SK-N-SH treated with all-trans-retinoic acid at 6 μM for 48 hours (cell line): ENCODE measurements at regions not wholly inside any gene's neighbourhood (a gene's known extent, or its start where the extent isn't known, plus 50 kb on each side); places are given as distances from the start of the nearest gene placed in this dataset.
"Not testable (repeated sequence)": the region's sequence is repeated elsewhere in the genome, so short reads cannot be mapped to it uniquely, and the experiment has no call there.

Experiments
- ATAC-seq: fragments of 200-7000 bp; cut with Tn5 transposase; 3 replicates; pipeline ENCODE4 v1.9.1; 2020; ENCODE audit warnings: mild to moderate bottlenecking, moderate library complexity
- ARNTL ChIP-seq: fragments of 450-650 bp; formaldehyde crosslinking; IDR thresholded peaks from 2 replicates; pipeline ENCODE4 v1.5.0; 2020; ENCODE audit warnings: low read depth, mild to moderate bottlenecking, moderate library complexity, borderline replicate concordance
- BACH2 ChIP-seq: fragments of 250-450 bp; sonication (Bioruptor Pico); IDR thresholded peaks from 2 replicates; pipeline ENCODE4 v1.9.0; 2021; ENCODE audit warnings: mild to moderate bottlenecking, borderline replicate concordance
- ESRRG ChIP-seq: fragments of 250-450 bp; sonication (Bioruptor Pico); IDR thresholded peaks from 2 replicates; pipeline ENCODE4 v1.6.1; 2021; ENCODE audit warnings: mild to moderate bottlenecking
- GLIS3 ChIP-seq: fragments of 250-450 bp; sonication (Bioruptor Pico); IDR thresholded peaks from 2 replicates; pipeline ENCODE4 v1.5.0; 2020; ENCODE audit warnings: mild to moderate bottlenecking, moderate library complexity
- ISL1 ChIP-seq: fragments of 250-450 bp; sonication (Bioruptor Pico); IDR thresholded peaks from 2 replicates; pipeline ENCODE4 v2.1.2; 2022; ENCODE audit warnings: mild to moderate bottlenecking, moderate library complexity
- OSR1 ChIP-seq: fragments of 250-450 bp; sonication (Bioruptor Pico); IDR thresholded peaks from 2 replicates; pipeline ENCODE4 v1.8.0; 2022; ENCODE audit warnings: moderate library complexity, mild to moderate bottlenecking, inconsistent platforms
- PPARA ChIP-seq: fragments of 250-450 bp; sonication (Bioruptor Pico); IDR thresholded peaks from 2 replicates; pipeline ENCODE4 v1.5.0; 2020; ENCODE audit warnings: mild to moderate bottlenecking, borderline replicate concordance
- RARB ChIP-seq: fragments of 250-450 bp; sonication (Bioruptor Pico); IDR thresholded peaks from 2 replicates; pipeline ENCODE4 v1.8.0; 2021; ENCODE audit warnings: mild to moderate bottlenecking, moderate library complexity
- SNAI2 ChIP-seq: fragments of 250-450 bp; sonication (Bioruptor Pico); IDR thresholded peaks from 2 replicates; pipeline ENCODE4 v1.5.0; 2020; ENCODE audit warnings: mild to moderate bottlenecking, moderate library complexity
- TCF4 ChIP-seq: fragments of 250-450 bp; sonication (Bioruptor Pico); IDR thresholded peaks from 2 replicates; pipeline ENCODE4 v1.8.0; 2021; ENCODE audit warnings: mild to moderate bottlenecking, moderate library complexity, borderline replicate concordance
- TOX ChIP-seq: fragments of 250-450 bp; sonication (Bioruptor Pico); IDR thresholded peaks from 2 replicates; pipeline ENCODE4 v1.8.0; 2021; ENCODE audit warnings: mild to moderate bottlenecking, moderate library complexity, borderline replicate concordance
- ZC3H10 ChIP-seq: fragments of 250-450 bp; sonication (Bioruptor Pico); IDR thresholded peaks from 2 replicates; pipeline ENCODE4 v1.5.1; 2021; ENCODE audit warnings: mild to moderate bottlenecking, moderate library complexity
- ZFP3 ChIP-seq: fragments of 250-450 bp; sonication (Bioruptor Pico); IDR thresholded peaks from 2 replicates; pipeline ENCODE4 v1.5.0; 2020; ENCODE audit warnings: mild to moderate bottlenecking, moderate library complexity
- ZFP30 ChIP-seq: fragments of 450-650 bp; formaldehyde crosslinking; IDR thresholded peaks from 2 replicates; pipeline ENCODE4 v1.5.0; 2022; ENCODE audit warnings: mild to moderate bottlenecking, moderate library complexity
- ZNF565 ChIP-seq: fragments of 450-650 bp; formaldehyde crosslinking; conservative IDR thresholded peaks from 2 replicates; pipeline ENCODE4 v1.5.0; 2020; ENCODE audit warnings: low read depth, mild to moderate bottlenecking, moderate library complexity
- ZNF70 ChIP-seq: fragments of 450-650 bp; formaldehyde crosslinking; IDR thresholded peaks from 2 replicates; pipeline ENCODE4 v1.5.0; 2020; ENCODE audit warnings: mild to moderate bottlenecking, moderate library complexity
- ZNF8 ChIP-seq: fragments of 450-650 bp; formaldehyde crosslinking; IDR thresholded peaks from 2 replicates; pipeline ENCODE4 v1.5.0; 2020; ENCODE audit warnings: mild to moderate bottlenecking, moderate library complexity
- TF ChIP-seq, protein P1 (sequence below): fragments of 250-450 bp; sonication (Bioruptor Pico); IDR thresholded peaks from 2 replicates; pipeline ENCODE4 v1.8.0; 2020; ENCODE audit warnings: mild to moderate bottlenecking, moderate library complexity, borderline replicate concordance
- TF ChIP-seq, protein P2 (sequence below): fragments of 250-450 bp; sonication (Bioruptor Pico); IDR thresholded peaks from 2 replicates; pipeline ENCODE4 v1.5.0; 2020; ENCODE audit warnings: mild to moderate bottlenecking, moderate library complexity
- TF ChIP-seq, protein P3 (sequence below): fragments of 250-450 bp; sonication (Bioruptor Pico); IDR thresholded peaks from 2 replicates; pipeline ENCODE4 v1.5.1; 2021; ENCODE audit warnings: mild to moderate bottlenecking, moderate library complexity

DNA sequence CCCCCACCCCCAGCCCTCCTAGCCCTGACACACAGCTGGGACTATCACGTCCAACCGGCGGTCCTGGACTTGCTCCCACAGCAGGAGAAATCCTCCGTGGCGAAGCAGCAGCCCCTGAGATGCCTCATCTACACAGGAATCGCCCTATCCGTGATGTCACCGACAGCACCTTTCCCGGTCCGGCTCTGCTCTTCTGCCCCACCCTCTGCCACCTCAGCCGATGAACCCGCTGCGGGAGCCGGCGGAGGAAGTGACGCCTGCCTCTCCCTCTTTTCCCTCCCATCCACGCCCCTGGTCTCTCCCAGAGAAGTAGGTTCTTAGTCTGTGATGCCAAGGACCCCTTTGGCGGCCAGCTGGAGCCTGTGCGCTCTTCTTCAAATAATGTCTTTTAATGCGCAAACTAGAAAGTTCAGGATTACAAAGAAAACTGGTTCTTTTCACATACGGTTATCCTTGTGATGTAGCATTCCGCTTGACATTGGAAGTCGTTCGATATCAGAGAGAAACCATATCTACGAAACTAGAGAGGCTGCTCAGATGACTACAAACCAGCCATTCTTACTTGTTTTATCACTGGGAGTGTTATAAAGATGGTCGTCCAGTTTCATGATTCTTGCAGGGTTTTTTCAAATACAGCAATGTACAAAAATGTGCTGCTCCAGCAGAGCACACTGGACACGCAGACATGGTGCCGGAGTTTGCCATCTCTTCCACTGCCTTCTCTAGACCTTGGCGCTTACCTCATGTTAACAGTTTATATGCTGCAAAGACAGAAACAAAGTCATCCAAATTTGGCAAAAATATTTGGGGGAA is 120.3 kb downstream of the PPIAL4G start:
- peak; percentile 47 for ATAC-seq
- TF ChIP-seq TCF4 (CRISPR knock-in tag) (no peak), OSR1 (CRISPR knock-in tag) (no peak), TOX (no peak), ZNF70 (CRISPR knock-in tag) (no peak), ZFP3 (CRISPR knock-in tag) (no peak), ZNF8 (CRISPR knock-in tag) (no peak), RARB (CRISPR knock-in tag) (no peak), SNAI2 (CRISPR knock-in tag) (no peak)

DNA sequence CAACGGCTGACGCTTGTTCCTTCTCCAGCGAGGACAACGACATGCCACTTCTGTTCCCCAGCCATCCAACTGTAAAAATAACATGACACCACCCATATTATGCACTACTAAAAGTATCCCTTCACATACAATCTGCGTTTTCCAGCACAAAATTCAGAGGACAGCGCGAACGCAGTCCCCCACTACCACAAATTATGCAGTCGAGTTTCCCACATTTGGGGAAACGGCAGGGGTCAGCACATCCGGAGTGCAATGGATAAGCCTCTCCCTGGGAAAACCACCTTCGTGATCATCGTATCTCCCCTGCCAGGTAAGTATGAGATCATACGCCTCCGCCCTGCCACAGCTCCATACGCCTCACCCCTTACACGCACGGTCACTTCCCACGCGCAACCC is 120.9 kb downstream of the PPIAL4G start:
- no peak for TF ChIP-seq GLIS3 (CRISPR knock-in tag)
- no peak for TF ChIP-seq ZNF8 (CRISPR knock-in tag)
- TF ChIP-seq SNAI2 (CRISPR knock-in tag), result no peak
- no peak for TF ChIP-seq BACH2
- no peak for TF ChIP-seq RARB (CRISPR knock-in tag)

DNA sequence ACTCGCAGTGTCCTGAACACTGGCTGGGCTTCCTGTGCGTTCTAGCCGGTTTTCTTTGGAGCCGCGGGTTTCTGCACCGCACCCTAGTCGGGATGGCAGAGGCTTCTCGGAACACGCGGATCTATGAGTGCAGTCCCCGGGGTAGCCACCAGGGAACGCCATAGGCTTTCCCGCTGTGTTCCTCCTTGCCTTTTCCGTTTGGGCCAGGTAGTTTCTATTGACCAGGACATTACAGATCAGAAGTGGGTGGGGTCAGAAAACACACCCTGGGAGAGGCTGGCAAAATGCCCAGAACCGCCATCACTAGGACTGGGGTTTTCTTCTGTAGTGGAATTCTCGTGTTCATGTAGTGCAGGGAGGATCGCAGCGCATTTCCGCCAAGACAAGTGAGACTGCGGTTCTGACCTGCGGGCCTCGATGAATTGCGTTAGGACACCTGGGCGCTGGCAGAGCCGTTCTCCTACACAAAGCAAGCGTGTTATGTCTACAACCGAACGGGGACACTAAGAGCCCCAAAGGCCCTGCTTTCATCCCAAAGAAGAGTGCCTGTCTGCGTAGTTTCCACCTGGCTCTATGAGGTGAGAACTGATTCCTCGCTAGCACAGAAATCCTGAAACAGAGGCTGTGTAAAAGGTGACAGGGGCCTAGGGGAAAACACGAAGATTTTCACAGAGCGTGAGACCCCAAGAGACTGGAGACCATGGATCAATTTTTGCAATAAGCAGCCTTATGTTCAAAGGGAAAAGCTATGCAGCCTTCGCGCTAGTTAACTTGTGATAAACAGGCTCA is 121.5 kb downstream of the PPIAL4G start:
- ATAC-seq, result not testable (repeated sequence)

More for the DNA sequence above, 120.9 kb downstream of the PPIAL4G start:
- ATAC-seq, result peak; percentile 24; the same call in 2 of the 3 replicates

DNA sequence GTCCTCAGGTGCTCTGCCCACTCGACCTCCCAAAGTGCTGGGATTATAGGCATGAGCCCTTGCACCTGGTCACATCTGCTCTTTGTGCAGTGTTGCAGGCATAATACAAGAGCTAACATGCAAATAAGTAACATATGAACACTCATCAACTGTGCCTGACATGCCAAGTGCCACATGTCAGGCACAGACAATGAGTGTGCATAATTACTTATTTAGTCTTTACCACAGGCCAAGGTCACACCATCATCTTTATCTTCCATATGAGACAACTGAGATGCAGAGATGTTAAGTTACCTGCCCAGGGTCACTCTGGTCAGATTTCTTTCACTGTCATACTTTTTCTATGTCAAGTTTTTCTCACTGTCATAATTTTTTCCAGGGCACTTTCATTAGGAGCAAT is 126.1 kb downstream of the PPIAL4G start:
- ATAC-seq, result no peak

DNA sequence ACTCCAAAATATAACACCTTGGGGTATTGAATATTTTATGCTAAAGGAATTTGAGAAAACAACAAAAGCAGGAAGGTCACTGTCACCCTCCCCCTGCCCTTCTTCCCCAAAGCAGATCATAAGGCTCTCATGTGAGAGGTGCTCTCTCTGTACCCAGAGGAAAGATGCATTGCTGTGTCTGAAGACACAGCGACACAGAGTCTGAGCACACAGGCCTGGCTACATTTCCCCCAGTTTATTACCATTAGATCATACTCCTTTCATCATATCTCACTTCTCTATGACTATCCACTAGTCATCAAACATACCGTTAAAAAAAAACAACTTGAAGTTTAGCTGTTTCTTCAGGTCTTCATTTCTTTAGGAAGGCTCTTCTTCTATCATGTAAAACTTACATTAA is 127.1 kb downstream of the PPIAL4G start:
- ATAC-seq, result no peak

More for the DNA sequence above, 126.1 kb downstream of the PPIAL4G start:
- TF ChIP-seq ZC3H10 (CRISPR knock-in tag) (no peak), ZFP30 (CRISPR knock-in tag) (no peak), ARNTL (CRISPR knock-in tag) (no peak), ZNF565 (no peak), TOX (no peak), SNAI2 (CRISPR knock-in tag) (no peak), RARB (CRISPR knock-in tag) (no peak)
- TF ChIP-seq, protein P1, sequence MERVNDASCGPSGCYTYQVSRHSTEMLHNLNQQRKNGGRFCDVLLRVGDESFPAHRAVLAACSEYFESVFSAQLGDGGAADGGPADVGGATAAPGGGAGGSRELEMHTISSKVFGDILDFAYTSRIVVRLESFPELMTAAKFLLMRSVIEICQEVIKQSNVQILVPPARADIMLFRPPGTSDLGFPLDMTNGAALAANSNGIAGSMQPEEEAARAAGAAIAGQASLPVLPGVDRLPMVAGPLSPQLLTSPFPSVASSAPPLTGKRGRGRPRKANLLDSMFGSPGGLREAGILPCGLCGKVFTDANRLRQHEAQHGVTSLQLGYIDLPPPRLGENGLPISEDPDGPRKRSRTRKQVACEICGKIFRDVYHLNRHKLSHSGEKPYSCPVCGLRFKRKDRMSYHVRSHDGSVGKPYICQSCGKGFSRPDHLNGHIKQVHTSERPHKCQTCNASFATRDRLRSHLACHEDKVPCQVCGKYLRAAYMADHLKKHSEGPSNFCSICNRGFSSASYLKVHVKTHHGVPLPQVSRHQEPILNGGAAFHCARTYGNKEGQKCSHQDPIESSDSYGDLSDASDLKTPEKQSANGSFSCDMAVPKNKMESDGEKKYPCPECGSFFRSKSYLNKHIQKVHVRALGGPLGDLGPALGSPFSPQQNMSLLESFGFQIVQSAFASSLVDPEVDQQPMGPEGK (CRISPR knock-in tag), result no peak

More for the DNA sequence above, 127.1 kb downstream of the PPIAL4G start:
- no peak for TF ChIP-seq ZC3H10 (CRISPR knock-in tag)
- TF ChIP-seq SNAI2 (CRISPR knock-in tag), result no peak
- no peak for TF ChIP-seq ARNTL (CRISPR knock-in tag)
- TF ChIP-seq ESRRG, result no peak
- TF ChIP-seq ZNF565, result no peak
- TF ChIP-seq ZNF70 (CRISPR knock-in tag), result no peak
- no peak for TF ChIP-seq ISL1 (CRISPR knock-in tag)
- TF ChIP-seq, protein P2, sequence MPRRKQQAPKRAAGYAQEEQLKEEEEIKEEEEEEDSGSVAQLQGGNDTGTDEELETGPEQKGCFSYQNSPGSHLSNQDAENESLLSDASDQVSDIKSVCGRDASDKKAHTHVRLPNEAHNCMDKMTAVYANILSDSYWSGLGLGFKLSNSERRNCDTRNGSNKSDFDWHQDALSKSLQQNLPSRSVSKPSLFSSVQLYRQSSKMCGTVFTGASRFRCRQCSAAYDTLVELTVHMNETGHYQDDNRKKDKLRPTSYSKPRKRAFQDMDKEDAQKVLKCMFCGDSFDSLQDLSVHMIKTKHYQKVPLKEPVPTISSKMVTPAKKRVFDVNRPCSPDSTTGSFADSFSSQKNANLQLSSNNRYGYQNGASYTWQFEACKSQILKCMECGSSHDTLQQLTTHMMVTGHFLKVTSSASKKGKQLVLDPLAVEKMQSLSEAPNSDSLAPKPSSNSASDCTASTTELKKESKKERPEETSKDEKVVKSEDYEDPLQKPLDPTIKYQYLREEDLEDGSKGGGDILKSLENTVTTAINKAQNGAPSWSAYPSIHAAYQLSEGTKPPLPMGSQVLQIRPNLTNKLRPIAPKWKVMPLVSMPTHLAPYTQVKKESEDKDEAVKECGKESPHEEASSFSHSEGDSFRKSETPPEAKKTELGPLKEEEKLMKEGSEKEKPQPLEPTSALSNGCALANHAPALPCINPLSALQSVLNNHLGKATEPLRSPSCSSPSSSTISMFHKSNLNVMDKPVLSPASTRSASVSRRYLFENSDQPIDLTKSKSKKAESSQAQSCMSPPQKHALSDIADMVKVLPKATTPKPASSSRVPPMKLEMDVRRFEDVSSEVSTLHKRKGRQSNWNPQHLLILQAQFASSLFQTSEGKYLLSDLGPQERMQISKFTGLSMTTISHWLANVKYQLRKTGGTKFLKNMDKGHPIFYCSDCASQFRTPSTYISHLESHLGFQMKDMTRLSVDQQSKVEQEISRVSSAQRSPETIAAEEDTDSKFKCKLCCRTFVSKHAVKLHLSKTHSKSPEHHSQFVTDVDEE (CRISPR knock-in tag), result no peak
- TF ChIP-seq GLIS3 (CRISPR knock-in tag), result no peak
- TF ChIP-seq, protein P3, sequence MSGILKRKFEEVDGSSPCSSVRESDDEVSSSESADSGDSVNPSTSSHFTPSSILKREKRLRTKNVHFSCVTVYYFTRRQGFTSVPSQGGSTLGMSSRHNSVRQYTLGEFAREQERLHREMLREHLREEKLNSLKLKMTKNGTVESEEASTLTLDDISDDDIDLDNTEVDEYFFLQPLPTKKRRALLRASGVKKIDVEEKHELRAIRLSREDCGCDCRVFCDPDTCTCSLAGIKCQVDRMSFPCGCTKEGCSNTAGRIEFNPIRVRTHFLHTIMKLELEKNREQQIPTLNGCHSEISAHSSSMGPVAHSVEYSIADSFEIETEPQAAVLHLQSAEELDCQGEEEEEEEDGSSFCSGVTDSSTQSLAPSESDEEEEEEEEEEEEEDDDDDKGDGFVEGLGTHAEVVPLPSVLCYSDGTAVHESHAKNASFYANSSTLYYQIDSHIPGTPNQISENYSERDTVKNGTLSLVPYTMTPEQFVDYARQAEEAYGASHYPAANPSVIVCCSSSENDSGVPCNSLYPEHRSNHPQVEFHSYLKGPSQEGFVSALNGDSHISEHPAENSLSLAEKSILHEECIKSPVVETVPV (CRISPR knock-in tag), result no peak
- no peak for TF ChIP-seq OSR1 (CRISPR knock-in tag)
- TF ChIP-seq PPARA (CRISPR knock-in tag), result no peak
